Adrenal gland (tissue), 9 donors: ENCODE measurements at regions not wholly inside any gene's neighbourhood (a gene's known extent, or its start where the extent isn't known, plus 50 kb on each side); places are given as distances from the start of the nearest gene placed in this dataset.

Source experiments
- DNase-seq, 7 donors: peaks; one replicate each; pipeline ENCODE4 v3.0.0-alpha.2; 2019 to 2020
- H3K27ac ChIP-seq, 5 donors: fragments of 200-600 bp; sonication (generic) in 4 of 5; 1 replicate in 3 of 5; 2 replicates in 2 of 5; pipeline versions ENCODE4 v1.5.1 to v1.8.0; 2016 to 2020; ENCODE audit warnings: mild to moderate bottlenecking in 1 of 5
- H3K27me3 ChIP-seq: fragments of 200-600 bp; 2 replicates; pipeline ENCODE4 v1.8.0; 2021
- H3K36me3 ChIP-seq, 2 donors: fragments of 200-600 bp; replicated peaks in 1 of 2; 1 replicate in 1 of 2; 2 replicates in 1 of 2; pipeline versions ENCODE4 v1.5.1 to v1.8.0; 2018 to 2022
- H3K4me1 ChIP-seq, 2 donors: fragments of 200-600 bp; replicated peaks in 1 of 2; 1 replicate in 1 of 2; 2 replicates in 1 of 2; pipeline versions ENCODE4 v1.5.1 to v1.8.0; 2018 to 2021
- H3K4me3 ChIP-seq, 4 donors: fragments of 200-600 bp; sonication (generic) in 3 of 4; one replicate each; pipeline ENCODE4 v1.5.1; 2016 to 2018
- H3K9me3 ChIP-seq, 3 donors: fragments of 200-600 bp; sonication (generic) in 1 of 3; replicated peaks in 1 of 3; 1 replicate in 2 of 3; 2 replicates in 1 of 3; pipeline versions ENCODE4 v1.5.1 to v1.8.0; 2016 to 2021
- POLR2A ChIP-seq, 2 donors: fragments of 450-650 bp; IDR thresholded peaks; one replicate each; pipeline ENCODE4 v1.6.1; 2017; ENCODE audit warnings: antibody characterized with exemption in 2 of 2, mild to moderate bottlenecking in 2 of 2, moderate library complexity in 1 of 2
- whole genome bisulfite sequencing, 4 donors: extraction: QIAGEN DNeasy Blood & Tissue Kit in 2 of 4; methylation state at CpG; one replicate each; pipeline versions ENCODE4 v1.1.5 to v1.1.7; 2013 to 2017; 5-methylcytosine and 5-hydroxymethylcytosine counted together
- intact Hi-C, 2 donors: fragments of 100-400 bp; cut with DNase I; formaldehyde crosslinking; loops; one replicate each; pipeline versions ENCODE4 v1.14.1 to v1.15.0; 2022 to 2023
- TF ChIP-seq, protein P1 (sequence below), 6 experiments: fragments of 450-650 bp in 4 of 6; fragments of 200-600 bp in 2 of 6; sonication (generic) in 1 of 6; IDR thresholded peaks; 1 replicate in 5 of 6; 2 replicates in 1 of 6; pipeline versions ENCODE4 v1.5.1 to v1.8.0; 2016 to 2021; ENCODE audit warnings: antibody characterized with exemption in 6 of 6, mild to moderate bottlenecking in 2 of 6, moderate library complexity in 1 of 6
- donor health status: healthy with polysubstance abuse.
- donor health status: Bipolar disorder and iron deficiency.
- donor health status: DM: yes; HTN: yes; CAD: no.
- donor health status: DM: no; HTN: no; CAD: no.
- donor health status: DM: no; HTN: no; CAD: no.

DNA sequence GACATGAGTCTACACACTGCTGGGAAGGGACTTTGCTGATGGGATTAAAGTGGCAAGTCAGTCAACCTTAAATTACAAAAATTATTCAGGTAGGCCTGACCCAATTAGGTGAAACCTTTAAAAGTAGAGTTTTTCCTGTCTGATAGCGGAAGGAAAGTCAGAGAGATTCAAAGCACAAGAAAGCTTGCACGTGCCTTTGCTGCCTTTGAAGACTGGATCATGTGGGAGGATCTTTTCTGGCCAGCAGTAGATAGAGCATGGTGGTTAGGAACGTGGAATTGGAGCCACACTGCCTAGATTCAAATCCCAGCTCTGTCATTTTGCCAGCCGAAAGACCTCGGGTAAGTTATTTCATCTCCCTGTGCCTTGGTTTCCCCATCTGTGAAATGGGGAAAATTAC is 265.8 kb upstream of the PROK2 start:
- H3K36me3 ChIP-seq = no peaks in the 10 kb centered on the region
- TF ChIP-seq POLR2A (IDR thresholded peaks at IDR 0.05) = no peak
- TF ChIP-seq, protein P1, sequence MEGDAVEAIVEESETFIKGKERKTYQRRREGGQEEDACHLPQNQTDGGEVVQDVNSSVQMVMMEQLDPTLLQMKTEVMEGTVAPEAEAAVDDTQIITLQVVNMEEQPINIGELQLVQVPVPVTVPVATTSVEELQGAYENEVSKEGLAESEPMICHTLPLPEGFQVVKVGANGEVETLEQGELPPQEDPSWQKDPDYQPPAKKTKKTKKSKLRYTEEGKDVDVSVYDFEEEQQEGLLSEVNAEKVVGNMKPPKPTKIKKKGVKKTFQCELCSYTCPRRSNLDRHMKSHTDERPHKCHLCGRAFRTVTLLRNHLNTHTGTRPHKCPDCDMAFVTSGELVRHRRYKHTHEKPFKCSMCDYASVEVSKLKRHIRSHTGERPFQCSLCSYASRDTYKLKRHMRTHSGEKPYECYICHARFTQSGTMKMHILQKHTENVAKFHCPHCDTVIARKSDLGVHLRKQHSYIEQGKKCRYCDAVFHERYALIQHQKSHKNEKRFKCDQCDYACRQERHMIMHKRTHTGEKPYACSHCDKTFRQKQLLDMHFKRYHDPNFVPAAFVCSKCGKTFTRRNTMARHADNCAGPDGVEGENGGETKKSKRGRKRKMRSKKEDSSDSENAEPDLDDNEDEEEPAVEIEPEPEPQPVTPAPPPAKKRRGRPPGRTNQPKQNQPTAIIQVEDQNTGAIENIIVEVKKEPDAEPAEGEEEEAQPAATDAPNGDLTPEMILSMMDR (IDR thresholded peaks at IDR 0.05) = no peak
- WGBS, 4 donors = 86 to 94% (median 86%) methylated on average over 5 of the region's 5 CpGs
- DNase-seq = no peak
- no peaks in the 10 kb centered on the region for H3K4me1 ChIP-seq
- no peak overlapping the region for H3K4me3 ChIP-seq
- intact Hi-C loops = no loop called here
- no peaks in the 10 kb centered on the region for H3K9me3 ChIP-seq
- H3K27ac ChIP-seq = no peak overlapping the region
- H3K27me3 ChIP-seq = no peaks in the 10 kb centered on the region

DNA sequence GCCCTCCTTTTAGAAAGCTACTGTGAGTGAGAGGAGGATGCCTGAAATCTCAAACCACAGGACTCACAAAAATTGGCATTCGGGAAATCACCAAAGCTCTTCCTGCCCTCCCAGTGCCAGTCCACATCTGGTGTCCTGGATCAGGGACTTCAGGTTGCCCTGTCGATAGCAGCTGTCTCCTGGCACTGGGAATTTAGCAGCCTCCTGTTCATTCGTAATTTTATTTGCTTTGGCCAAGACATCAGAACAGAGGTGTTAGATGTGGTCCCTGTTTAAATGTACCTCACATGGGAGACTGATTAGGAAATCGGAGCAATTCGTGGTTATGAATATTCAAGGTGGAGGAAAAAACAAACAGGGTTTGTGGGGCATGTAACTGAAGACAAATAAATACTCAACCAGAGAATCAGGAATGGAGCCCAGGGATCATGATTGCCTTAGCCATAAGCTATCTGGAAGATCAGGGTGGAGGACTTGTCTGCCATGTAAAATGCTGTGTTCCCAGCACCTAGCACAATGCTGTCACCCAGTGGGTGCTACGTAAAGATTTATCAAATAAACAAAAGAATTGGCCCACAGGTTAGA is 265.2 kb upstream of the PROK2 start:
- WGBS, 4 donors = 76 to 86% (median 81%) methylated on average over 5 to 6 of the region's 6 CpGs
- Histone ChIP-seq H3K4me1 (no peaks in the 10 kb centered on the region), H3K27ac (no peak overlapping the region), H3K9me3 (no peaks in the 10 kb centered on the region), H3K4me3 (no peak overlapping the region), H3K36me3 (no peaks in the 10 kb centered on the region), H3K27me3 (no peaks in the 10 kb centered on the region)
- intact Hi-C loops = no loop called here
- TF ChIP-seq, protein P1 (IDR thresholded peaks at IDR 0.05) = no peak
- TF ChIP-seq POLR2A (IDR thresholded peaks at IDR 0.05) = no peak
- no peak for DNase-seq

DNA sequence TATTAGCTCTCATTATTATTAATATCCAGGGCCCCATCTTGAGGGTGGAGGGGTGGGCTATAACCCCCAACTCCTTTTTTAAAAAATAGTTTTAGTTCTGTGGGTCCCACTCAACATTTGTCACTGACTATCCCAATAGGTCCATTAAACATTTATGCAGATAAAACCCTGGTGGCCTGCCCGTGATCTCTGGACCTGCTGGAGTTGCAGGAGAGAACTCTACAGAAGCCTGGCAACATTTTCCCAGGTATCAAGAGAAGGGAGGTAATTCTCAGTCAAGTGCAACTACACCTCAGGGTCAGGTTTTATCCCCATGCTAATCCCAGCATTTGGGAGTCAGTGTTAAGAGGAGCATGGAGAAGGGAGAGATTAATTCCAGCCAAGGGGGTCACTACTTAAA is 264.4 kb upstream of the PROK2 start:
- Histone ChIP-seq H3K36me3 (no peaks in the 10 kb centered on the region), H3K27me3 (no peaks in the 10 kb centered on the region), H3K9me3 (no peaks in the 10 kb centered on the region), H3K27ac (no peak overlapping the region), H3K4me1 (no peaks in the 10 kb centered on the region), H3K4me3 (no peak overlapping the region)
- no peak for DNase-seq
- intact Hi-C loops = no loop called here
- WGBS, 4 donors = 62 to 100% (median 91%) methylated on average over 1 of the region's 1 CpG
- TF ChIP-seq, protein P1 (IDR thresholded peaks at IDR 0.05) = no peak
- no peak for TF ChIP-seq POLR2A (IDR thresholded peaks at IDR 0.05)

DNA sequence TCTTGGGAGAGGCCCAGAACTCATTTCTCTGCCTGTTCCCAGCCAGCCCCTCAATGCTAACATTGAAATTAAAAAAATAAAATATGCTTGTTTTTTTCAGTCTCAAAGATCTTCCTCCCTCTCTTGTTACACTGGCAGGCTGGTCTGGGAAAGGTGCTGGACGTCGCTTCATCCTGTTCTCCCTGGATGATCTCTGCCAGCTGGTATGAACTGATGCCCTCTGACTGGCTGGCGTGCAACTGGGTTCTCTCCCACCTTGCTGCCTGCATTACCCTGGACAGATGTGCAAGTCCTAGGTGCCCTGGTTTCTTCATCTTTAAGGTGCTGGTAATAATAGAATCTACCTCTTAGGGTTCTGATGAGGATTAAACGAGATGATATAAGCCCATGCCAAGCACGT is 263.9 kb upstream of the PROK2 start:
- no peak overlapping the region for H3K4me3 ChIP-seq
- H3K9me3 ChIP-seq = no peaks in the 10 kb centered on the region
- no peak for TF ChIP-seq POLR2A (IDR thresholded peaks at IDR 0.05)
- TF ChIP-seq, protein P1 (IDR thresholded peaks at IDR 0.05) = no peak
- 88 to 92% (median 90%) methylated on average over 5 of the region's 5 CpGs for WGBS, 4 donors
- no peak overlapping the region for H3K27ac ChIP-seq
- intact Hi-C loops = no loop called here
- no peak for DNase-seq
- H3K27me3 ChIP-seq = no peaks in the 10 kb centered on the region
- no peaks in the 10 kb centered on the region for H3K36me3 ChIP-seq
- no peaks in the 10 kb centered on the region for H3K4me1 ChIP-seq
